Femur (tissue), 1 donor: ENCODE measurements at regions not wholly inside any gene's neighbourhood (a gene's known extent, or its start where the extent isn't known, plus 50 kb on each side); places are given as distances from the start of the nearest gene placed in this dataset.
"Not testable (repeated sequence)": the region's sequence is repeated elsewhere in the genome, so short reads cannot be mapped to it uniquely, and the experiment has no call there.

Experiments
- DNase-seq: peaks from one replicate; pipeline ENCODE4 v3.0.0-alpha.2; 2017

- DNase-seq, result not testable (repeated sequence)
Measured at GRCh38 chr2:36157093-36157492, 198.5 kb upstream of the CRIM1 start.

DNA sequence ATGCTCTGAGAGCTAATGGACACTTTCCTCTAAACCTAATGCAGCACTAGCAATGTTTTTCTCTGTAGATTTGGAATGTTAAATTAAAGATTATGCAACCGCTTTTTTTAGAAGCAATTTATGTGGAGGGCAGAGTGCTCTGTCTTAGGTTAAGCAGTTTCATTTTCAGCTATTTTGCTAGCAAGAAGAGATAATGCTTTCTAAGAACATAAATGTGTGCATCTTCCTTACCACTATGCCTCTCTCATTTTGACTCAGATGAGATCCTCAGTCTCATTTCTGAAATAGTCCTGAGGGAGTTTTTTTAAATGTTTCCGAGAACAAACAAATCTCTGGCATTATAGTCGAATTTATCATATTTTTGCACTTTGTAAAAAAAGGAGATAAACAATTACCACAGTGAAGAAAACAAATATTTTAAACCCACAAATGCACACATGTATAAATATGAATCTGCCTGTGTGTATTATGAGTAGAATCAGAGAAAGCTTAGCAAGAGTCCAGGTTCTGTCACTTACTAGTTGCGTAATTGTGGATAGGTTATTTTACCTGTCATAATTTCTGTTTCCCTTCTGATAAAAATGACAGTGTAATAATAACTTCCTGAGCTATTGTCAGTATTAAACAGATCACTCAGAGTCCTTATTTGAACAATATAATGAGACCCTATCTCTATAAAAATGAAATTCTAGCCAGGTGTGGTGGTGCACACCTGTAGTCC, 207.7 kb upstream of the CRIM1 start:
- DNase-seq, result no peak

DNA sequence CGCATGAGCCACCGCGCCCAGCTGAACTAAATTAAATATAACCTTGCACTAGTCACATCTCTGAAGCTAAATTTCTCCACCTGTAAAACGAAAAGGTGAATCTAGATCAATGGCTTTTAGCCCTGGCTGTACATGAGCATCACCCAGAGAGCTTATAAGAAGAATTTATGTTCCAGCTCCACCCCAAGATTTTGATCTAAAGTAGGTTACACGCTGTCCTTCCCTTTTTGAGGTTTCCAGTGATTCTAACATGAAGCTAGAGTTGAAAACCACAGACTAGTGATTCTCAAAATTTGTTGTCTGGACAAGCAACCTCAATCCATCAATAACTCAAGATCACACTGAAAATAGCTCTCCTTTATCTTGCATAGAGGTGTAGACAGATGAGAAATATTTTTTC, 208.8 kb upstream of the CRIM1 start:
- no peak for DNase-seq

DNA sequence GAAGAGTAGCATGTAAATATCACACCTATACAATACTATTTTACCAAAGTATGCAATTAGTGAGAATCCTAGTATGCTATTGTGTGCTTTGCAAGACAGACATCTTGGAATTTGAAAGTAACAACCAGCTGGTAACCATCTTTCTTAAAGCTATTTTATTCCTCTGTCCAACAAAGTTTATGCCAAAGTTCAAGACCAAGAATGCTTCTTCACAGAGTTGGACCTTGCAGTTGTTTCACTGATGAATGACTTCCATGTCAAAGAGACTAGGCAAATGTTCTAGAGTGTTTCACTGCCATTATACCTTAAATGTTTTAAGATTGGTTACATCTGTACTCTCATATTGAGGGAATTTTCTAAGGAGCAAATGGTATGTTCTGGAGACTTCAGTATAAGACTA, 215.2 kb upstream of the CRIM1 start:
- no peak for DNase-seq

GRCh38 chr2:36137612-36138011, 218.0 kb upstream of the CRIM1 start:
- no peak for DNase-seq

- no peak for DNase-seq
Measured at GRCh38 chr2:36134281-36134680, 221.3 kb upstream of the CRIM1 start.

GRCh38 chr2:36128359-36128758, 227.2 kb upstream of the CRIM1 start:
- no peak for DNase-seq

DNA sequence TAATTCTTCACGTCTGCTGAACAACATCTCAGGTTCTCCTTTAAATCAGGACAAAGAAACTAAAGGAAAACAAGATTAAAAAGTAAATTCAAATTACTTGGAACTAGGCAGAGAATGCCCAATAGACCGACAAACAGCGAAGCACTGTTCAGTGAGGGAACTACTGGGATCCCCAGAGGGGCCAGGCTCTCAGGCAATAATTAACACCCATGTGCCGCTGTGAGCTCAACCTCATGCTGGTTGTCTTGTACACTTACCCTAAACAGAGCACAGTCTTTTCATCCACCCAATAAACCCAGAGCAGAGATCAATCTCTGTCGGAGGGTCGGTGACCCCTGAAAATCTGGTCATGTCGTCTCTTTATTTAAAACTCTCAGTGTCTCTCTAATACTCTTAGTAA, 229.9 kb upstream of the CRIM1 start:
- DNase-seq, result no peak

- DNase-seq, result no peak
Measured at GRCh38 chr2:36123995-36124394, 231.6 kb upstream of the CRIM1 start.

GRCh38 chr2:36097022-36097421, 258.6 kb upstream of the CRIM1 start:
- DNase-seq, result no peak

DNA sequence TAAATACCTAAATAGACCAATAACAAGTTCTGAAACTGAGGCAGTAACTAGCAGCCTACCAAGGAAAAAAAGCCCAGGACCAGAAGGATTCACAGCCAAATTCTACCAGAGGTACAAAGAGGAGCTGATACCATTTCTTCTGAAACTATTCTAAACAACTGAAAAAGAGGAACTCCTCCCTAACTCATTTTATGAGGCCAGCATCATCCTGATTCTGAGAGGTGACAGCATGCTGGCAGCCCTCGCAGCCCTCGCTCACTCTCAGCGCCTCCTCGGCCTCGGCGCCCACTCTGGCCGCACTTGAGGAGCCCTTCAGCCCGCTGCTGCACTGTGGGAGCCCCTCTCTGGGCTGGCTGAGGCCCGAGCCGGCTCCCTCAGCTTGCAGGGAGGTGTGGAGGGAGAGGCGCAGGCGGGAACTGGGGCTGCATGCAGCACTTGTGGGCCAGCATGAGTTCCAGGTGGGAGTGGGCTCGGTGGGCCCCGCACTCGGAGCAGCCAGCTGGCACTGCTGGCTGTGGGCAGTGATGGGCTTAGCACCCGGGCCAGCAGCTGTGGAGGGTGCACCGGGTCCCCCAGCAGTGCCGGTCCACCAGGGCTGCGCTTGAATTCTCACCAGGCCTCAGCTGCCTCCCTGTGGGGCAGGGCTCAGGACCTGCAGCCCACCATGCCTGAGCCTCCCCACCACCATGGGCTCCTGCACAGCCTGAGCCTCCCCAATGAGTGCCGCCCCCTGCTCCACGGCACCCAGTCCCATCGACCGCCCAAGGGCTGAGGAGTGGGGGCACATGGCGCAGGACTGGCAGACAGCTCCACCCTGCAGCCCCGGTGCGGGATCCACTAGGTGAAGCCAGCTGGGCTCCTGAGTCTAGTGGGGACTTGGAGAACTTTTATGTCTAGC, 263.5 kb upstream of the CRIM1 start:
- DNase-seq, result not testable (repeated sequence)

DNA sequence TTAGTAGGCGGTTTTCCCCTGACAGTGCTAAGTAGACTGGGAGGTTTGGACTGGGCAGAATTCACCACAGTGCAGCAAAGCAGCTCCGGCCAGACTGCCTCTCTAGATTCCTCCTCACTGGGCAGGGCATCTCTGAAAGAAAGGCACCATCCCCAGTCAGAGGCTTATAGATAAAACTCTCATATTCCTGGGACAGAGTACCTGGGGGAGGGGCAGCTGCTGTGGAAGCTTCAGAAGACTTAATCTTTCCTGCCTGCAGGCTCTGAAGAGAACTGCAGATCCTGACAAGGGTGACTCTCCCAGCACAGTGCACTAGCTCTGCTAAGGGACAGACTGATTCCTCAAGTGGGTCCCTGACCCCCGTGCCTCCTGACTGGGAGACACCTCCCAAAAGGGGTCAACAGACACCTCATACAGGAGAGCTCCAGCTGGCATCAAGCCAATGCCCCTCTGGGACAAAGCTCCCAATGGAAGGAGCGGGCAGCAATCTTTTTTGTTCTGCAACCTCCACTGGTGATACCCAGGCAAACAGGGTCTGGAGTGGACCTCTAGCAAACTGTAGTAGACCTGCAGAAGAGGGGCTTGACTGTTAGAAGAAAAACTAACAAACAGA, 266.8 kb upstream of the CRIM1 start:
- DNase-seq, result no peak

DNA sequence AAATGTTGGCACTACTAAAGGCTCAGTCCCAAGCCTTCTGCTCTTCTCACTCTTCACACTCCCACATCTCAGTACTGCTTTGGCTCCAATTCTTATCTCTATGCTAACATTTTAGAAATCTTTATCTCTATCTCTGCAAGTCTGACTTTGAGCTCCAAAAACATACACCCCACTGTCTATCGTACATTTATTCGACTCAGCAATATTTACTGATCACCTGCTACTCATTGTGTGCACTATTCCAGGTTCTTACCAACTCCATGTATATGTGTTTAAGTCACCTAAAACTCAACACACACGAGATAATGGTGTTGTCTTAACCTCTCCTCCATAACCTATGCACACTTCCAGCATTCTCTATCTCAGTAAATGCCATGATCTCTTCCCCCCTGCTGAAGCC, 268.2 kb upstream of the CRIM1 start:
- no peak for DNase-seq

- no peak for DNase-seq
Measured at GRCh38 chr2:36079793-36080192, 275.8 kb upstream of the CRIM1 start.

- DNase-seq, result no peak
Measured at GRCh38 chr2:36074008-36074407, 281.6 kb upstream of the CRIM1 start.

DNA sequence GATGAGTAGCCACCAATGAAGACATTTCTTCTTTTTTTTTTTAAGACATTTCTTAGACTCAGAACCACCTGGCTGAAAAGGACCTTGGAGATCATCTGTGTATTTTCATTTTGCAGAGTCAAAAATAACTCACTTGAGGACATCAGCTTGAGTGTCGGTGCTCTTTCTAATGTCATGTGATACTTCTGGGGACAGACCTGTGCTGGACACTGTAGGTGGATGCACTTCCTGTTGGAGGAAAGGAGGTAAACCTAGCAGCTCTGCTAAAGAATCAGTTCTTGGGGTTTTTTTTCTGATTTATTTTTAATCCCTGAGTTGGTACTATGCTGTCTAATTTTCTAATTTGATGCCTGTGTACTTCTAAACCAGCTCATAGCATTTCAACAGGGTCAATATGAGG, 283.9 kb upstream of the CRIM1 start:
- no peak for DNase-seq

DNA sequence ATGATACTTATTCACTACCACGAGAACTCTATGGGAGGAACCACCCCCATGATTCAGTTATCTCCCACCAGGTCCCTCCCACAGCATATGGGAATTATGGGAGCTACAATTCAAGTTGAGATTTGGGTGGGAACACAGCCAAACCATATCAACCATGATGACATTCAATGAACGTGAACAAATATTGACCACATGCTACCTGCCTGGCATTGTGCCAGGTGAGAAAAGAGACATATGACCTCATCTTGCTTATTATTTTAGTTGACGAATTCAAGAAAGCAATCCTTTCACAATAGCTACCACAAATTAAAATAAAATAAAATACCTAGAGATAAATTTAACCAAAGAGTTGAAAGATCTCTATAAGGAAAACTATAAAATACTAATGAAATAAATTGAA, 286.5 kb upstream of the CRIM1 start:
- no peak for DNase-seq

GRCh38 chr2:36068086-36068485, 287.5 kb upstream of the CRIM1 start:
- no peak for DNase-seq

GRCh38 chr2:36060133-36060532, 295.4 kb upstream of the CRIM1 start:
- DNase-seq, result no peak

DNA sequence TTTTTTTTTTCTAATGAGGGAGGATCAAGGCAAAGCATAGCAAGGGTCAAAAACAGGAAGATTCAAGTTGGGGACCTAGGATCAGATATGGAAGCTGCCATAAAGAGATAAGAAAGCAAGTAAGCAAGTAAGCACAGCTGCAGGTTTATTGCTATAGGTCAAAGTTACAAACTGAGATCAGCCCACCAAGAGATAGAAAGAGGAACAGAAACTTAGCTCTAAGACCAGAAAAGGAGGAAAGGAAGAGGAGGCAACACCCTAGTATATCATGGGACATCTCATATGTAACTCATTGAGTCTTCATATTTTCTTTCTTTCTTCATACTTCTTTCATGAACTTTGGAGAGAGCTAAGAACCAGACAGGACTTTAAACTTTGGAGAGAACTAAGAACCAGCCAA, 295.9 kb upstream of the CRIM1 start:
- DNase-seq, result no peak

- DNase-seq, result no peak
Measured at GRCh38 chr2:36058953-36059352, 296.6 kb upstream of the CRIM1 start.

GRCh38 chr2:36058076-36058475, 297.5 kb upstream of the CRIM1 start:
- DNase-seq, result no peak

- DNase-seq, result no peak
Measured at GRCh38 chr2:36052819-36053218, 302.8 kb upstream of the CRIM1 start.

- DNase-seq, result no peak
Measured at GRCh38 chr2:36044411-36044810, 311.2 kb upstream of the CRIM1 start.
